SK-N-MC (cell line): ENCODE measurements at regions not wholly inside any gene's neighbourhood (a gene's known extent, or its start where the extent isn't known, plus 50 kb on each side); places are given as distances from the start of the nearest gene placed in this dataset.

Source experiments
- DNase-seq: peaks from one replicate; pipeline ENCODE4 v3.0.0-alpha.2; 2011; ENCODE audit warnings: low read depth, low spot score
- H3K27ac ChIP-seq: fragments of 200-600 bp; sonication (generic); 2 replicates; pipeline ENCODE4 v1.5.1; 2016; ENCODE audit warnings: mixed run types
- H3K36me3 ChIP-seq: fragments of 200-600 bp; sonication (generic); 2 replicates; pipeline ENCODE4 v1.6.1; 2017; ENCODE audit warnings: antibody characterized with exemption, low read length, mixed read lengths; ENCODE audit not compliant: insufficient read depth
- H3K4me3 ChIP-seq: fragments of 200-600 bp; sonication (generic); 2 replicates; pipeline ENCODE4 v1.5.1; 2016
- H3K9ac ChIP-seq: fragments of 200-600 bp; sonication (generic); 2 replicates; pipeline ENCODE4 v1.8.0; 2017; ENCODE audit warnings: mixed run types, mixed read lengths; ENCODE audit not compliant: insufficient read length
- H3K9me3 ChIP-seq: fragments of 200-600 bp; sonication (generic); 2 replicates; pipeline ENCODE4 v1.6.1; 2017; ENCODE audit warnings: low read depth, mild to moderate bottlenecking, antibody characterized with exemption, low read length, moderate library complexity, mixed read lengths
- EZH2 ChIP-seq: fragments of 200-600 bp; sonication (generic); IDR thresholded peaks from one replicate; pipeline ENCODE4 v1.6.1; 2017; ENCODE audit warnings: antibody characterized with exemption
- FOXP2 ChIP-seq: optimal IDR thresholded peaks from 2 replicates; pipeline ENCODE3; 2011; ENCODE audit warnings: mild to moderate bottlenecking, moderate library complexity; ENCODE audit not compliant: insufficient read depth; ENCODE audit errors: extremely low read length, control extremely low read depth
- POLR2AphosphoS5 ChIP-seq: IDR thresholded peaks from 2 replicates; pipeline ENCODE4 v1.6.1; 2012; ENCODE audit warnings: mild to moderate bottlenecking, low read depth, low read length, borderline replicate concordance

DNA sequence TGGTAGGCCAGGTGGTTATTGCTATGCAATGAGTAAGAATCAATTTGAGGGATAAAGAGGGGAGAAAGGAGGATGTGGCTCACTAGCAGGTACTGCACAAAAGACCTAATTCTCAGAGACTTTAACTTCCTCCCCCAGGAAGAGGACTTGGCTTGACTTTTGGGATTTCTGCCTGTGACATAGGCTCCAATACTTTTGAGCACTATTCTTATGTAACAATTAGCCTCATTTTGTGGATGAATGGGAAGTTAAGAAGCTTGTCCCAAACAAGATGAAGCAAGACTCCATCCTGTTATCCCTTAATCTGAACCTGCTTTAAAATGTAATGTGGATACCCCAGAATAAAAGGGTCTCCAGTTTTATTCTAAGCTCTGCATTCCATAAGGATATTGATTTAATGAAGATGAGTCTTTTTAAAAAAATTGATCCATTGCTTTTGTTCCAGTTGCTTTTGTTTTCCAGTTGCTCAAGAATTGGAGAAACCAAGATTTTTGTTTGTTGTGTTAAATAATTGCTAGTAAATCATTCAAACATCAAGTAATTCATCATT, 218.5 kb downstream of the SNX13 start:
- Histone ChIP-seq H3K9me3 (no peaks in the 10 kb centered on the region), H3K9ac (no peak overlapping the region), H3K4me3 (no peak overlapping the region), H3K27ac (no peak overlapping the region), H3K36me3 (no peaks in the 10 kb centered on the region)
- no peak for DNase-seq
- TF ChIP-seq EZH2 (no peak), POLR2AphosphoS5 (no peak), FOXP2 (no peak)

DNA sequence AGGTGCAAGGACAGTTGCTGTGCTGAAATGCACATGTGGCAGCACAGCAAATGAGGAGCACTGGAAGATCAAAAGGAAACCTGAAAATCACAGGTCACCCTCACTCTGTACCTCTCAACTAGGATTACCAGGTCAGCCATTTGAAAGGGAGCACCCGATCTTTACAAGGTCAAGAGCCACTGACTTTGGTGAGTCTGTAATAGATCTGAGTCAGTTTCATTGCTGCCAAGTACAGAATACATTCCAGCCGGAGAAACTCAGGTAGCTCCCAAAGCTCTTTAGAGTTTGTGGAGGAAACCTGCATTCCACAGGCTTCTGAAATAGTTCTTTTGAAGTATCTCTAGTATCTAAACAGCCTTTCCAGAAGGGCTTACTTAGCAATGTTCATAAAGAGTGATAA, 217.5 kb downstream of the SNX13 start:
- Histone ChIP-seq H3K9ac (no peak overlapping the region), H3K9me3 (no peaks in the 10 kb centered on the region), H3K4me3 (no peak overlapping the region), H3K27ac (no peak overlapping the region), H3K36me3 (no peaks in the 10 kb centered on the region)
- TF ChIP-seq FOXP2 (no peak), POLR2AphosphoS5 (no peak), EZH2 (no peak)
- DNase-seq, result no peak

DNA sequence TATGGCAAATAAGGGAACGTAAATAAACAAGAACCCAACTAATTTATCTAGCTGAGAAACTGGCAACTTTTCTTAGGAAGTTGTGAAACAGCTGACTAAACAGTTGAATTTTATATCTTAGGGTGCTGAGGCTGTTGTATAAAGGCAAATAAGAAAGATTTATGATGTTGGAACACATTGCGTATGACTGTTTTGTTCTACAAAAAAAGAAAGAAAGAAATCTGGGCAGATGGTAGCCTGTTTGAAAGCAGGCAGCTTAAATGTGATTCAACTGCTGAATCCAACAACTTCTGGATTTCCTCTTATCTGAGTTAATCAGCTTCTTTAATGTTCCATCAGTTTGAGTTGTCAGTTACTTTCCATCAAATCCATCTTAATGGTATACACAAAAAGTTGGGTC, 214.5 kb downstream of the SNX13 start:
- TF ChIP-seq EZH2 (no peak), POLR2AphosphoS5 (no peak), FOXP2 (no peak)
- no peaks in the 10 kb centered on the region for H3K36me3 ChIP-seq
- H3K27ac ChIP-seq, result no peak overlapping the region
- no peak overlapping the region for H3K4me3 ChIP-seq
- H3K9me3 ChIP-seq, result no peaks in the 10 kb centered on the region
- DNase-seq, result no peak
- H3K9ac ChIP-seq, result no peak overlapping the region

- DNase-seq, result no peak
Observed at GRCh38 chr7:17732083-17732482, 208.2 kb downstream of the SNX13 start.

More at GRCh38 chr7:17732083-17732482, 208.2 kb downstream of the SNX13 start:
- no peak overlapping the region for H3K9ac ChIP-seq
- H3K27ac ChIP-seq, result no peak overlapping the region
- H3K9me3 ChIP-seq, result no peaks in the 10 kb centered on the region
- H3K4me3 ChIP-seq, result no peak overlapping the region
- no peaks in the 10 kb centered on the region for H3K36me3 ChIP-seq
- TF ChIP-seq POLR2AphosphoS5 (no peak), EZH2 (no peak)
